ENCODE measurements at regions not wholly inside any gene's neighbourhood (a gene's known extent, or its start where the extent isn't known, plus 50 kb on each side); places are given as distances from the start of the nearest gene placed in this dataset.
A peak's percentile ranks its signal among the peaks of the same experiment; 100 is the strongest.
"Not testable (repeated sequence)": the region's sequence is repeated elsewhere in the genome, so short reads cannot be mapped to it uniquely, and the experiment has no call there.

- H3K27ac ChIP-seq: no peak overlapping the region
- H3K4me3 ChIP-seq: no peak overlapping the region
- no peak for DNase-seq
- H3K4me1 ChIP-seq: no peaks in the 10 kb centered on the region
- H3K9me3 ChIP-seq: no peaks in the 10 kb centered on the region
- WGBS, 2 donors: 78 to 83% methylated on average over 1 of the region's 1 CpG
- no peaks in the 10 kb centered on the region for H3K27me3 ChIP-seq
- no peaks in the 10 kb centered on the region for H3K36me3 ChIP-seq (ENCODE audit: low read depth, missing control alignments)
- TF ChIP-seq POLR2A (IDR thresholded peaks at IDR 0.05): no peak
- no peak for TF ChIP-seq CTCF (IDR thresholded peaks at IDR 0.05)
- intact Hi-C loops (cut with DNase I; ENCODE audit: low total_unique reads): no loop called here
Measured at GRCh38 chr14:28247491-28247890, 519.1 kb upstream of the FOXG1 start.

- intact Hi-C loops (cut with DNase I; ENCODE audit: low total_unique reads); DNase-seq; H3K4me3 ChIP-seq; H3K9me3 ChIP-seq; H3K4me1 ChIP-seq; H3K27ac ChIP-seq; H3K36me3 ChIP-seq (ENCODE audit: low read depth, missing control alignments); H3K27me3 ChIP-seq: not testable (repeated sequence)
- 85 to 86% methylated on average over 3 of the region's 3 CpGs for WGBS, 2 donors
Measured at GRCh38 chr14:28252124-28252523, 514.5 kb upstream of the FOXG1 start.

- H3K9me3 ChIP-seq: no peaks in the 10 kb centered on the region
- no peak overlapping the region for H3K4me3 ChIP-seq
- WGBS, 2 donors: 63 to 66% methylated on average over 1 of the region's 1 CpG
- no peak for DNase-seq
- no peaks in the 10 kb centered on the region for H3K27me3 ChIP-seq
- intact Hi-C loops (cut with DNase I; ENCODE audit: low total_unique reads): no loop called here
- no peaks in the 10 kb centered on the region for H3K36me3 ChIP-seq (ENCODE audit: low read depth, missing control alignments)
- no peak for TF ChIP-seq CTCF (IDR thresholded peaks at IDR 0.05)
- TF ChIP-seq POLR2A (IDR thresholded peaks at IDR 0.05): no peak
- H3K4me1 ChIP-seq: no peaks in the 10 kb centered on the region
- no peak overlapping the region for H3K27ac ChIP-seq
Measured at GRCh38 chr14:28254768-28255167, 511.8 kb upstream of the FOXG1 start.

- no peaks in the 10 kb centered on the region for H3K4me1 ChIP-seq
- H3K27me3 ChIP-seq: no peaks in the 10 kb centered on the region
- WGBS, 2 donors: 23 to 36% methylated on average over 10 to 29 of the region's 29 CpGs
- H3K9me3 ChIP-seq: no peaks in the 10 kb centered on the region
- H3K36me3 ChIP-seq (ENCODE audit: low read depth, missing control alignments): no peaks in the 10 kb centered on the region
- peak overlapping the region; percentile 22 to 23 for H3K4me3 ChIP-seq
- no peak overlapping the region for H3K27ac ChIP-seq
- intact Hi-C loops (cut with DNase I; ENCODE audit: low total_unique reads): no loop called here
- no peak for DNase-seq
- no peak for TF ChIP-seq POLR2A (IDR thresholded peaks at IDR 0.05)
- no peak for TF ChIP-seq CTCF (IDR thresholded peaks at IDR 0.05)
Measured at GRCh38 chr14:28264306-28264705, 502.3 kb upstream of the FOXG1 start.

GRCh38 chr14:28272270-28272669, 494.3 kb upstream of the FOXG1 start:
- intact Hi-C loops (cut with DNase I; ENCODE audit: low total_unique reads): no loop called here
- Histone ChIP-seq H3K4me3 (no peak overlapping the region), H3K4me1 (no peaks in the 10 kb centered on the region), H3K9me3 (no peaks in the 10 kb centered on the region), H3K36me3 (ENCODE audit: low read depth, missing control alignments) (no peaks in the 10 kb centered on the region), H3K27me3 (no peaks in the 10 kb centered on the region), H3K27ac (no peak overlapping the region)
- no peak for DNase-seq
- TF ChIP-seq POLR2A (IDR thresholded peaks at IDR 0.05) (no peak), CTCF (IDR thresholded peaks at IDR 0.05) (no peak)
- 83 to 89% methylated on average over 1 of the region's 1 CpG for WGBS, 2 donors
